Ovary (tissue), 3 donors: ENCODE measurements at regions not wholly inside any gene's neighbourhood (a gene's known extent, or its start where the extent isn't known, plus 50 kb on each side); places are given as distances from the start of the nearest gene placed in this dataset.

Experiments
- CTCF ChIP-seq, 3 donors: fragments of 450-650 bp in 2 of 3; fragments of 200-600 bp in 1 of 3; IDR thresholded peaks; one replicate each; pipeline versions ENCODE4 v1.5.1 to v1.8.0; 2016 to 2022; ENCODE audit warnings: antibody characterized with exemption in 3 of 3, mild to moderate bottlenecking in 1 of 3
- POLR2A ChIP-seq: fragments of 450-650 bp; IDR thresholded peaks from one replicate; pipeline ENCODE4 v1.6.1; 2017; ENCODE audit warnings: antibody characterized with exemption, mild to moderate bottlenecking, moderate library complexity
- donor health status: DM: no; HTN: no; CAD: no.

GRCh38 chr3:102673271-102674115 is 238.7 kb downstream of the ZPLD1 start:
- TF ChIP-seq CTCF (IDR thresholded peaks at IDR 0.05): peak; percentile 30 to 63 (median 39)
- no peak for TF ChIP-seq POLR2A
